ENCODE measurements at regions not wholly inside any gene's neighbourhood (a gene's known extent, or its start where the extent isn't known, plus 50 kb on each side); places are given as distances from the start of the nearest gene placed in this dataset.

- H3K4me3 ChIP-seq (ENCODE audit: low read depth, low read length): no peak overlapping the region
- DNase-seq (ENCODE audit: low read depth): no peak
- TF ChIP-seq CTCF (IDR thresholded peaks at IDR 0.05; ENCODE audit: low read depth, low read length): no peak
- TF ChIP-seq MYC (IDR thresholded peaks at IDR 0.05; ENCODE audit: low read depth, low read length): no peak
- TF ChIP-seq POLR2A (IDR thresholded peaks at IDR 0.05; ENCODE audit: extremely low read depth, insufficient read length): no peak
- no peak for TF ChIP-seq MAX (IDR thresholded peaks at IDR 0.05; ENCODE audit: low read depth, low read length)
Observed at GRCh38 chr2:78606895-78607294, 418.6 kb upstream of the REG3G start.

- TF ChIP-seq MYC (IDR thresholded peaks at IDR 0.05; ENCODE audit: low read depth, low read length): no peak
- no peak for TF ChIP-seq CTCF (IDR thresholded peaks at IDR 0.05; ENCODE audit: low read depth, low read length)
- TF ChIP-seq MAX (IDR thresholded peaks at IDR 0.05; ENCODE audit: low read depth, low read length): no peak
- TF ChIP-seq POLR2A (IDR thresholded peaks at IDR 0.05; ENCODE audit: extremely low read depth, insufficient read length): no peak
- DNase-seq (ENCODE audit: low read depth): no peak
- H3K4me3 ChIP-seq (ENCODE audit: low read depth, low read length): no peak overlapping the region
Observed at GRCh38 chr2:78614726-78615125, 410.8 kb upstream of the REG3G start.

- TF ChIP-seq POLR2A (IDR thresholded peaks at IDR 0.05; ENCODE audit: extremely low read depth, insufficient read length): no peak
- no peak for TF ChIP-seq CTCF (IDR thresholded peaks at IDR 0.05; ENCODE audit: low read depth, low read length)
- no peak for TF ChIP-seq MYC (IDR thresholded peaks at IDR 0.05; ENCODE audit: low read depth, low read length)
- no peak for TF ChIP-seq MAX (IDR thresholded peaks at IDR 0.05; ENCODE audit: low read depth, low read length)
- H3K4me3 ChIP-seq (ENCODE audit: low read depth, low read length): no peak overlapping the region
- no peak for DNase-seq (ENCODE audit: low read depth)
Observed at GRCh38 chr2:78615956-78616355, 409.5 kb upstream of the REG3G start.

GRCh38 chr2:78634425-78634824, 391.1 kb upstream of the REG3G start:
- TF ChIP-seq POLR2A (IDR thresholded peaks at IDR 0.05; ENCODE audit: extremely low read depth, insufficient read length) (no peak), MAX (IDR thresholded peaks at IDR 0.05; ENCODE audit: low read depth, low read length) (no peak), CTCF (IDR thresholded peaks at IDR 0.05; ENCODE audit: low read depth, low read length) (no peak), MYC (IDR thresholded peaks at IDR 0.05; ENCODE audit: low read depth, low read length) (no peak)
- DNase-seq (ENCODE audit: low read depth): no peak
- no peak overlapping the region for H3K4me3 ChIP-seq (ENCODE audit: low read depth, low read length)

GRCh38 chr2:78644854-78645253, 380.6 kb upstream of the REG3G start:
- no peak for DNase-seq (ENCODE audit: low read depth)
- no peak overlapping the region for H3K4me3 ChIP-seq (ENCODE audit: low read depth, low read length)
- TF ChIP-seq POLR2A (IDR thresholded peaks at IDR 0.05; ENCODE audit: extremely low read depth, insufficient read length) (no peak), MAX (IDR thresholded peaks at IDR 0.05; ENCODE audit: low read depth, low read length) (no peak), MYC (IDR thresholded peaks at IDR 0.05; ENCODE audit: low read depth, low read length) (no peak), CTCF (IDR thresholded peaks at IDR 0.05; ENCODE audit: low read depth, low read length) (no peak)

Data from NB4 (cell line).